GM21423 (cell line): ENCODE measurements at regions not wholly inside any gene's neighbourhood (a gene's known extent, or its start where the extent isn't known, plus 50 kb on each side); places are given as distances from the start of the nearest gene placed in this dataset.

ENCODE experiments used
- ATAC-seq: cut with Tn5 transposase; IDR thresholded peaks from one replicate; pipeline ENCODE4 v1.9.1; 2021; ENCODE audit warnings: mild to moderate bottlenecking, moderate library complexity; ENCODE audit not compliant: unreplicated experiment

- ATAC-seq, result no peak
Measured at GRCh38 chr12:24480766-24481449, 468.0 kb downstream of the BCAT1 start.

- no peak for ATAC-seq
Measured at GRCh38 chr12:24479131-24479530, 469.8 kb downstream of the BCAT1 start.

- ATAC-seq, result no peak
Measured at GRCh38 chr12:24478254-24478653, 470.6 kb downstream of the BCAT1 start.

- ATAC-seq, result no peak
Measured at GRCh38 chr12:24476310-24476709, 472.6 kb downstream of the BCAT1 start.

- no peak for ATAC-seq
Measured at GRCh38 chr12:24475337-24475736, 473.6 kb downstream of the BCAT1 start.

GRCh38 chr12:24473097-24473496, 475.8 kb downstream of the BCAT1 start:
- no peak for ATAC-seq

GRCh38 chr12:24470050-24470449, 478.9 kb downstream of the BCAT1 start:
- ATAC-seq, result no peak

- ATAC-seq, result no peak
Measured at GRCh38 chr12:24469089-24469488, 479.8 kb downstream of the BCAT1 start.

GRCh38 chr12:24467226-24467625, 481.7 kb downstream of the BCAT1 start:
- ATAC-seq, result no peak

GRCh38 chr12:24463375-24463774, 485.5 kb downstream of the BCAT1 start:
- no peak for ATAC-seq

- ATAC-seq, result no peak
Measured at GRCh38 chr12:24462946-24463345, 486.0 kb downstream of the BCAT1 start.

- ATAC-seq, result no peak
Measured at GRCh38 chr12:24460506-24460905, 488.4 kb downstream of the BCAT1 start.

- no peak for ATAC-seq
Measured at GRCh38 chr12:24460099-24460498, 488.8 kb downstream of the BCAT1 start.

GRCh38 chr12:24455811-24456210, 493.1 kb downstream of the BCAT1 start:
- ATAC-seq, result no peak

GRCh38 chr12:24447678-24448077, 498.2 kb upstream of the SOX5 start:
- no peak for ATAC-seq

GRCh38 chr12:24446287-24446686, 496.8 kb upstream of the SOX5 start:
- no peak for ATAC-seq

GRCh38 chr12:24444634-24445033, 495.2 kb upstream of the SOX5 start:
- no peak for ATAC-seq

- no peak for ATAC-seq
Measured at GRCh38 chr12:24441458-24441857, 492.0 kb upstream of the SOX5 start.

GRCh38 chr12:24436667-24437066, 487.2 kb upstream of the SOX5 start:
- no peak for ATAC-seq

GRCh38 chr12:24431872-24432271, 482.4 kb upstream of the SOX5 start:
- no peak for ATAC-seq

- no peak for ATAC-seq
Measured at GRCh38 chr12:24427776-24428175, 478.3 kb upstream of the SOX5 start.

- no peak for ATAC-seq
Measured at GRCh38 chr12:24425601-24425970, 476.1 kb upstream of the SOX5 start.

GRCh38 chr12:24424889-24425600, 475.6 kb upstream of the SOX5 start:
- no peak for ATAC-seq
